Adipocyte (in vitro differentiated cells): ENCODE measurements at regions not wholly inside any gene's neighbourhood (a gene's known extent, or its start where the extent isn't known, plus 50 kb on each side); places are given as distances from the start of the nearest gene placed in this dataset.
"Not testable (repeated sequence)": the region's sequence is repeated elsewhere in the genome, so short reads cannot be mapped to it uniquely, and the experiment has no call there.

ENCODE experiments used
- DNase-seq: peaks from one replicate; pipeline ENCODE4 v3.0.0-alpha.2; 2015; ENCODE audit warnings: low read depth
- H3K27me3 ChIP-seq: replicated peaks from 2 replicates; pipeline ENCODE4 v1.7.0; 2013; ENCODE audit warnings: mild to moderate bottlenecking, low read length, moderate library complexity; ENCODE audit not compliant: control insufficient read depth, insufficient read depth
- H3K36me3 ChIP-seq: 2 replicates; pipeline ENCODE4 v1.7.0; 2013; ENCODE audit warnings: low read length, mild to moderate bottlenecking, moderate library complexity; ENCODE audit not compliant: control insufficient read depth, insufficient read depth, severe bottlenecking
- H3K4me1 ChIP-seq: 2 replicates; pipeline ENCODE4 v1.7.0; 2013; ENCODE audit warnings: mild to moderate bottlenecking, low read length, moderate library complexity; ENCODE audit not compliant: control insufficient read depth, insufficient read depth
- H3K4me3 ChIP-seq: 2 replicates; pipeline ENCODE4 v1.7.0; 2013; ENCODE audit warnings: mild to moderate bottlenecking, low read length, moderate library complexity
- H3K9ac ChIP-seq: 2 replicates; pipeline ENCODE4 v1.7.0; 2013; ENCODE audit warnings: mild to moderate bottlenecking, low read length, moderate library complexity
- H3K9me3 ChIP-seq: 2 replicates; pipeline ENCODE4 v1.7.0; 2013; ENCODE audit warnings: mild to moderate bottlenecking, low read length, moderate library complexity; ENCODE audit not compliant: control insufficient read depth

- no peaks in the 10 kb centered on the region for H3K9me3 ChIP-seq
Observed at GRCh38 chr20:53810661-53811355, 217.2 kb upstream of the ZNF217 start.

GRCh38 chr20:53809728-53810365 lies 216.2 kb upstream of the ZNF217 start:
- peaks cover 16% of the 10 kb centered on the region for H3K4me1 ChIP-seq
- no peak overlapping the region for H3K9ac ChIP-seq
- H3K27me3 ChIP-seq = no peaks in the 10 kb centered on the region
- H3K36me3 ChIP-seq = no peaks in the 10 kb centered on the region
- H3K9me3 ChIP-seq = no peaks in the 10 kb centered on the region
- no peak for DNase-seq
- H3K4me3 ChIP-seq = no peak overlapping the region

More at GRCh38 chr20:53810661-53811355, 217.2 kb upstream of the ZNF217 start:
- no peak for DNase-seq
- Histone ChIP-seq H3K4me3 (no peak overlapping the region), H3K27me3 (no peaks in the 10 kb centered on the region), H3K36me3 (no peaks in the 10 kb centered on the region), H3K9ac (no peak overlapping the region), H3K4me1 (peaks cover 14% of the 10 kb centered on the region)

- Histone ChIP-seq H3K4me1 (peaks cover 15% of the 10 kb centered on the region), H3K36me3 (no peaks in the 10 kb centered on the region), H3K9me3 (no peaks in the 10 kb centered on the region), H3K9ac (no peak overlapping the region), H3K4me3 (no peak overlapping the region), H3K27me3 (no peaks in the 10 kb centered on the region)
- DNase-seq = no peak
Observed at GRCh38 chr20:53809217-53809616, 215.6 kb upstream of the ZNF217 start.

- no peaks in the 10 kb centered on the region for H3K27me3 ChIP-seq
- no peak overlapping the region for H3K4me3 ChIP-seq
- no peaks in the 10 kb centered on the region for H3K36me3 ChIP-seq
- DNase-seq = no peak
- peaks cover 12% of the 10 kb centered on the region for H3K4me1 ChIP-seq
- no peak overlapping the region for H3K9ac ChIP-seq
- no peaks in the 10 kb centered on the region for H3K9me3 ChIP-seq
Observed at GRCh38 chr20:53808733-53809132, 215.1 kb upstream of the ZNF217 start.

DNA sequence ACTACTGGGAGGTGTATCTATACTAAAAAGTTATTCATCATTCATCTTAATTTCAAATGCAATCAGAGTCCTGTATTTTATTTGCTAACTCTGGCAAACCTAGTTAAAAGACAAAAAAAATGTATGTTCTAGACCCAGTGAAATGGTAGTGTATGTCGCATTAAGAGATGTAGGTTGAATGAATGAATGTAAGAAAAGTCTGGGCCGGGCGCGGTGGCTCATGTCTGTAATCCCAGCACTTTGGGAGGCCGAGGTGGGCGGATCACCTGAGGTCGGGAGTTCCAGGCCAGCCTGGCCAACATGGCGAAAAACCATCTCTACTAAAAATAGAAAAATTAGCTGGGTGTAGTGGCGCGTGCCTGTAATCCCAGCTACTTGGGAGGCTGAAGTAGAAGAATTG lies 214.7 kb upstream of the ZNF217 start:
- H3K9ac ChIP-seq = not testable (repeated sequence)

GRCh38 chr20:53806683-53807401 lies 213.2 kb upstream of the ZNF217 start:
- Histone ChIP-seq H3K27me3 (no peaks in the 10 kb centered on the region), H3K9ac (no peak overlapping the region), H3K4me1 (peaks cover 11% of the 10 kb centered on the region), H3K4me3 (no peak overlapping the region), H3K9me3 (no peaks in the 10 kb centered on the region), H3K36me3 (no peaks in the 10 kb centered on the region)
- DNase-seq = no peak

More for the DNA sequence above, 214.7 kb upstream of the ZNF217 start:
- H3K4me1 ChIP-seq = peaks cover 11% of the 10 kb centered on the region
- H3K27me3 ChIP-seq, H3K36me3 ChIP-seq, H3K9me3 ChIP-seq, DNase-seq, H3K4me3 ChIP-seq: not testable (repeated sequence)

DNA sequence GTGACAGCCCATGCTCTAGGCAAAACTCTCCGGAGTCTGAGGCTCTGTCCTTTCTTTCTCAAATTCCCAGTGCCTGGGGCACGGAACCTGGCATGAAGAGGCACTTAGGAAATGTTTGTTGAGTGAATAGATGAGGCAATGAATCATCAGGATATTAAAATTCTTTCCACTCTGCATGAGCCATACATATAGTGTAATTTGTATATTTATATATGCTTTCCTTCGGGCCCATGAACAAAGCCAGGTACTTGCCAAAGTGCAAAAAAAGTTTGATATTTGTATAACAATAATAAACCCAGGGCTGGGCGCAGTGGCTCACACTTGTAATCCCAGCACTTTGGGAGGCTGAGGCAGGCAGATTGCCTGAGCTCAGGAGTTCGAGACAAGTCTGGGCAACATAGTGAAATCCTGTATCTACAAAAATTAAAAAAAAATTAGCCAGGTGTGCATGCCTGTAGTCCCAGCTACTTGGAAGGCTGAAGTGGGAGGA lies 212.3 kb upstream of the ZNF217 start:
- H3K4me1 ChIP-seq = peaks cover 11% of the 10 kb centered on the region
- DNase-seq = peak; percentile 94
- no peaks in the 10 kb centered on the region for H3K9me3 ChIP-seq
- H3K4me3 ChIP-seq = no peak overlapping the region
- H3K27me3 ChIP-seq = no peaks in the 10 kb centered on the region
- H3K9ac ChIP-seq = no peak overlapping the region
- H3K36me3 ChIP-seq = no peaks in the 10 kb centered on the region

GRCh38 chr20:53804920-53805894 lies 211.6 kb upstream of the ZNF217 start:
- no peak overlapping the region for H3K4me3 ChIP-seq
- peaks cover 11% of the 10 kb centered on the region for H3K4me1 ChIP-seq
- H3K9me3 ChIP-seq = no peaks in the 10 kb centered on the region
- peak overlapping the region; percentile 13 for H3K9ac ChIP-seq
- no peaks in the 10 kb centered on the region for H3K27me3 ChIP-seq
- H3K36me3 ChIP-seq = no peaks in the 10 kb centered on the region
- peak; percentile 45 for DNase-seq

GRCh38 chr20:53804308-53804707 lies 210.7 kb upstream of the ZNF217 start:
- not testable (repeated sequence) for H3K4me3 ChIP-seq, DNase-seq, H3K9me3 ChIP-seq

DNA sequence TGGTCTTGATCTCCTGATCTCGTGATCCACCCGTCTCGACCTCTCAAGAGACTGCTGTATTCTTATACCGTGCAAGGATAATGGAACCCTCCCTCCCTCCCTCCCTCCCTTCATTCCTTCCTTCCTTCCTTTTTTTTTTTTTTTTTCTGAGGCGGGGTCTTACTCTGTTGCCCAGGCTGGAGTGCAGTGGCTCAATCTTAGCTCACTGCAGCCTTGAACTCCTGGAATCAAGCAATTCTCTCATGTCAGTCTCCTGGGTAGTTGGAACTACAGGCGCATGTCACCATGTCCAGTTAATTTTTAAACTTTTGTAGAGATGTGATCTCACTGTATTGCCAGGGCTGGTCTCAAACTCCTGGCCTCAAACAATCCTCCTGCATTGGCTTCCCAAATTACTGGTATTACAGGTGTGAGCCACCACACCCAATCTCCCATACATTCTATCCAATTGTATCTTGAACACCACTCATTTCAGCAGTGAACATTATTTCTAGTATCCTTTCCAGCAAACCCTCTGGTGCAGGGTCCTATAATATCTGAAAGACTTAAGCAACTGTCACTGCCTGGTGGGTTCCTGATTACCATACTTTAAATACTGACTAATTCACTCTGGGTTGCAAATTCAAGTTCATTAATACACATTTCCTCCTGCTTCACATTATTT lies 210.0 kb upstream of the ZNF217 start:
- Histone ChIP-seq H3K9me3 (no peaks in the 10 kb centered on the region), H3K36me3 (no peaks in the 10 kb centered on the region), H3K4me3 (no peak overlapping the region), H3K9ac (no peak overlapping the region), H3K27me3 (no peaks in the 10 kb centered on the region), H3K4me1 (peaks cover 11% of the 10 kb centered on the region)
- DNase-seq = no peak

More at GRCh38 chr20:53804308-53804707, 210.7 kb upstream of the ZNF217 start:
- H3K36me3 ChIP-seq, H3K9ac ChIP-seq, H3K27me3 ChIP-seq: not testable (repeated sequence)
- peaks cover 11% of the 10 kb centered on the region for H3K4me1 ChIP-seq
